ENCODE measurements at regions not wholly inside any gene's neighbourhood (a gene's known extent, or its start where the extent isn't known, plus 50 kb on each side); places are given as distances from the start of the nearest gene placed in this dataset.

DNA sequence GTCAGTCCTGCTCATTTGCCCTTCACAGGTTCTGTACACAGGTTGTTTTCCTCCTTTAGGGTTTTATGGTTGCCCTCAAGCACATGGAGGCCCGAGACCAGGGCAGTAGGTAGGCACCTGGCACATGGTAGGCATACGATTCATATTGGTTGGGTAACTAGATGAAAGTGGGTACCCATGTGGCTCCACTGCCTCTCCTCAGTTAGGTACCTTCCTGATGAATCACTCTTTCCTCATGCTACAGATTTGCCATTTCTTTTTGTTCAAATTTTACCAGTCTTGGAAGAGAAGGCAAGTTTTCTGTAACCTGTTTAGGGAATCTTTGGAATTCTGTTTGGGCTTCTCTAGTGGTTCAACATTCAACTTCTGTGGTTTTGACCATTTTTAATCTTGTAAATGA, 121.3 kb downstream of the FHIP1A start:
- Mint-ChIP-seq H3K27ac (ENCODE audit: unreplicated experiment) (no peak overlapping the region), H3K4me3 (ENCODE audit: unreplicated experiment) (no peak overlapping the region), H3K27me3 (ENCODE audit: unreplicated experiment) (peaks cover 3% of the 10 kb centered on the region), H3K4me1 (ENCODE audit: unreplicated experiment) (no peaks in the 10 kb centered on the region), H3K36me3 (ENCODE audit: unreplicated experiment) (no peaks in the 10 kb centered on the region), H3K9me3 (ENCODE audit: unreplicated experiment) (no peaks in the 10 kb centered on the region)
- no peak for DNase-seq (ENCODE audit: extremely low spot score, unreplicated experiment)
- TF ChIP-seq, protein P1, sequence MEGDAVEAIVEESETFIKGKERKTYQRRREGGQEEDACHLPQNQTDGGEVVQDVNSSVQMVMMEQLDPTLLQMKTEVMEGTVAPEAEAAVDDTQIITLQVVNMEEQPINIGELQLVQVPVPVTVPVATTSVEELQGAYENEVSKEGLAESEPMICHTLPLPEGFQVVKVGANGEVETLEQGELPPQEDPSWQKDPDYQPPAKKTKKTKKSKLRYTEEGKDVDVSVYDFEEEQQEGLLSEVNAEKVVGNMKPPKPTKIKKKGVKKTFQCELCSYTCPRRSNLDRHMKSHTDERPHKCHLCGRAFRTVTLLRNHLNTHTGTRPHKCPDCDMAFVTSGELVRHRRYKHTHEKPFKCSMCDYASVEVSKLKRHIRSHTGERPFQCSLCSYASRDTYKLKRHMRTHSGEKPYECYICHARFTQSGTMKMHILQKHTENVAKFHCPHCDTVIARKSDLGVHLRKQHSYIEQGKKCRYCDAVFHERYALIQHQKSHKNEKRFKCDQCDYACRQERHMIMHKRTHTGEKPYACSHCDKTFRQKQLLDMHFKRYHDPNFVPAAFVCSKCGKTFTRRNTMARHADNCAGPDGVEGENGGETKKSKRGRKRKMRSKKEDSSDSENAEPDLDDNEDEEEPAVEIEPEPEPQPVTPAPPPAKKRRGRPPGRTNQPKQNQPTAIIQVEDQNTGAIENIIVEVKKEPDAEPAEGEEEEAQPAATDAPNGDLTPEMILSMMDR (IDR thresholded peaks at IDR 0.05) = no peak

DNA sequence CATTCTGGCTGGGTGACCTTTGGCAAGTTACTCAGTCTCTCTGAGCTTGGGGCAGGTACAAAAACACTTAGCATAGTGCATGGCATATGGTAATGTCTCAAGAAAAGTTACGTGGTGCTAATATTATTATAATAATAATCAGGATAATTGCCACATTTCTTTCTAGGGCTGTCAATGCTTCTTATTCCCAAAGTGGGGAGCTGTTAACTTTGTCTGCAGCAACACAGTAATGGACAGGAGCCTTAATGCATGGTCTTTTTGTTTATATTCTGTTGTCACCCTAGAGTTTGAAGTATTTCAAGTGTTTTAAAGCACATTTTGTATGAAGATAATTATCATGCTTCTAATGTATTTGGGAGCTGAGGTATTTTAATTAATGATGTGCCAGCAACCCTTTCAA, 121.8 kb downstream of the FHIP1A start:
- TF ChIP-seq, protein P1 (IDR thresholded peaks at IDR 0.05) = peak; percentile 17
- DNase-seq (ENCODE audit: extremely low spot score, unreplicated experiment) = no peak
- no peak overlapping the region for H3K27ac Mint-ChIP-seq (ENCODE audit: unreplicated experiment)

DNA sequence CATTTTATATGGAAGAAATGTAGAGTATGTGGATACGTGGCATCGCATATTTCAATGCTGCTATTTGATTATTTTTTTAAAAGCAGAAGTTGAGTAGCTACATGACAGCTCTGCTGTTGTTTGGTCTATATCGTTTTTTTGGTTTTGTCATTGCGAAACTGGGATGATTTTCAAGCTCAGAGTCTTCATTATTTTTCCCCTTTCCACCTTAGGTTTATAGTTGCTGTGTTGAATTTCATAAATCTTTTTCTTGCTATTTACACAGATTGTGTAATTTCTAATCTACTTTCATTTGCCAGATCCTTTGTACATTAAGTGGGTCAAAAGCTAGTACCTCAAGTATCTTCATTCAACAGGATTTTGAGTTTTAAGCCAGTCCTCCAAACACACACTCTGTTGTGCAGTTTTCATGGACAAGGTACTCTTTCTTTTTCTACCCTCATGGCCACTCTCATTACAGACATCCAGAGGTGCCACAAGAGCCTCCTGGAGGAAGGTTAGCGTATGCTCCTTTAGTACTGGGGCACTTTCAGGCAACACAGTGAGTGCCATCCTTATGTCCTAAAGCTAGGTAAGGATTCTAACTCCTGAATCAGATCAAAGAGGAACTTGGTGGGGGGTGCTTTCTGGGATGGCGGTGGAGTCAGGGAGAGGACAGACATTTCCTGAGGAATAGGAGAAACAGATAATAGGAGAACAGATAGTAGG, 123.2 kb downstream of the FHIP1A start:
- H3K9me3 Mint-ChIP-seq (ENCODE audit: unreplicated experiment) = no peaks in the 10 kb centered on the region
- no peak overlapping the region for H3K4me3 Mint-ChIP-seq (ENCODE audit: unreplicated experiment)
- H3K4me1 Mint-ChIP-seq (ENCODE audit: unreplicated experiment) = peaks cover under 1% of the 10 kb centered on the region
- DNase-seq (ENCODE audit: extremely low spot score, unreplicated experiment) = no peak
- H3K27ac Mint-ChIP-seq (ENCODE audit: unreplicated experiment) = no peak overlapping the region
- peaks cover 3% of the 10 kb centered on the region for H3K27me3 Mint-ChIP-seq (ENCODE audit: unreplicated experiment)
- TF ChIP-seq, protein P1 (IDR thresholded peaks at IDR 0.05) = no peak
- H3K36me3 Mint-ChIP-seq (ENCODE audit: unreplicated experiment) = no peaks in the 10 kb centered on the region

More for the DNA sequence above, 121.8 kb downstream of the FHIP1A start:
- H3K4me3 Mint-ChIP-seq (ENCODE audit: unreplicated experiment) = no peak overlapping the region
- H3K27me3 Mint-ChIP-seq (ENCODE audit: unreplicated experiment) = peaks cover 3% of the 10 kb centered on the region
- no peaks in the 10 kb centered on the region for H3K36me3 Mint-ChIP-seq (ENCODE audit: unreplicated experiment)
- no peaks in the 10 kb centered on the region for H3K9me3 Mint-ChIP-seq (ENCODE audit: unreplicated experiment)
- H3K4me1 Mint-ChIP-seq (ENCODE audit: unreplicated experiment) = no peaks in the 10 kb centered on the region

DNA sequence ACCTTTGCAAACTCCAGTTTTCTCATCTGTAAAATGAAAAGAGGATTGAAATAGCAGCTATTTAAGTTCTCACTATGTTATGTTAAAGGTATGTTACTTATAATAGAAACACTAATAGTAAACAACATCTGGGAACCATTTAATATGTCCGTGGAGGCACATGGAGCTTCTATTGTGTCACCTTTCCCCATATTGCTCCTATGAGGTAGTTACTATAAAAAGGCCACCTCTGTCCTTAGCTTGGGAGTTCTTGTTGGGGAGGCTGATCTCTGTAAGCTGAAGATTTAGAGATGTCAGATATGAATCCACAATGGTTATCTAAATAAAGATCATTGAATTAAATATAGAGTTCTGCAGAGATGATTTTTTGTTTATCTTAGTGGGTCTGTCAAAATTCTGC, 125.2 kb downstream of the FHIP1A start:
- no peak overlapping the region for H3K4me3 Mint-ChIP-seq (ENCODE audit: unreplicated experiment)
- TF ChIP-seq, protein P1 (IDR thresholded peaks at IDR 0.05) = no peak
- H3K9me3 Mint-ChIP-seq (ENCODE audit: unreplicated experiment) = no peaks in the 10 kb centered on the region
- no peak overlapping the region for H3K27ac Mint-ChIP-seq (ENCODE audit: unreplicated experiment)
- no peaks in the 10 kb centered on the region for H3K36me3 Mint-ChIP-seq (ENCODE audit: unreplicated experiment)
- H3K4me1 Mint-ChIP-seq (ENCODE audit: unreplicated experiment) = peaks cover 8% of the 10 kb centered on the region
- no peaks in the 10 kb centered on the region for H3K27me3 Mint-ChIP-seq (ENCODE audit: unreplicated experiment)
- DNase-seq (ENCODE audit: extremely low spot score, unreplicated experiment) = no peak

DNA sequence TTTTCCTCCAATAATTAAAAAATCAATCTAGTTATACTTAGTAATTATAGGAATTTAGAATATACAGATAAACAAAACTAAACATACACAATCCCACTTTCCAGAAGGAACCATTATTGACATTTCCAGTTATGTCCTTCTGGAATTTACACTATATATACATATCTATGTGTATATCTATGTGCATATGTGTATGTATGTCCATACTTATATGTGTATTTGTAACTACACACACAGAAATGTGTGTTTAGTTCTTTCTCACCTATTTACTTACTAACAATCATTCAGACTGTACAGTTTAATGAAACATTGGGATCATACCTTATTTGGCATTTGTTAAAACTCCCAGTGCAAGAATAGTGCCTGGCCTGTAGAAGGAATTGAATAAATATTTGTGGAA, 126.4 kb downstream of the FHIP1A start:
- H3K4me1 Mint-ChIP-seq (ENCODE audit: unreplicated experiment) = peaks cover 18% of the 10 kb centered on the region
- no peak for DNase-seq (ENCODE audit: extremely low spot score, unreplicated experiment)
- H3K27ac Mint-ChIP-seq (ENCODE audit: unreplicated experiment) = no peak overlapping the region
- H3K36me3 Mint-ChIP-seq (ENCODE audit: unreplicated experiment) = no peaks in the 10 kb centered on the region
- H3K4me3 Mint-ChIP-seq (ENCODE audit: unreplicated experiment) = no peak overlapping the region
- TF ChIP-seq, protein P1 (IDR thresholded peaks at IDR 0.05) = no peak
- no peaks in the 10 kb centered on the region for H3K27me3 Mint-ChIP-seq (ENCODE audit: unreplicated experiment)
- no peaks in the 10 kb centered on the region for H3K9me3 Mint-ChIP-seq (ENCODE audit: unreplicated experiment)
